Smooth muscle cell (in vitro differentiated cells): ENCODE measurements at regions not wholly inside any gene's neighbourhood (a gene's known extent, or its start where the extent isn't known, plus 50 kb on each side); places are given as distances from the start of the nearest gene placed in this dataset.

Experiments
- DNase-seq: peaks from one replicate; lab custom pipeline; 2025; ENCODE audit not compliant: unreplicated experiment; lab: John Stamatoyannopoulos, UW
- H2AFZ ChIP-seq: fragments of 200-600 bp; sonication (generic); 2 replicates; pipeline ENCODE4 v1.6.0; 2016; ENCODE audit warnings: antibody characterized with exemption, low read depth, mild to moderate bottlenecking
- H3F3A ChIP-seq: fragments of 200-600 bp; sonication (generic); 2 replicates; pipeline ENCODE4 v1.6.0; 2017; ENCODE audit warnings: antibody characterized with exemption, low read depth
- H3K27ac ChIP-seq: fragments of 200-600 bp; sonication (generic); 2 replicates; pipeline ENCODE4 v1.5.1; 2016; ENCODE audit warnings: low read depth, mild to moderate bottlenecking
- H3K27me3 ChIP-seq: fragments of 200-600 bp; sonication (generic); 2 replicates; pipeline ENCODE4 v1.6.1; 2016; ENCODE audit warnings: low read depth, mild to moderate bottlenecking
- H3K36me3 ChIP-seq: fragments of 200-600 bp; sonication (generic); 2 replicates; pipeline ENCODE4 v1.5.1; 2016; ENCODE audit warnings: low read depth
- H3K4me1 ChIP-seq: fragments of 200-600 bp; sonication (generic); 2 replicates; pipeline ENCODE4 v1.5.1; 2016; ENCODE audit warnings: low read depth
- H3K4me2 ChIP-seq: fragments of 200-600 bp; sonication (generic); 2 replicates; pipeline ENCODE4 v1.6.0; 2016; ENCODE audit warnings: mild to moderate bottlenecking
- H3K4me3 ChIP-seq: fragments of 200-600 bp; sonication (generic); 2 replicates; pipeline ENCODE4 v1.5.1; 2016; ENCODE audit warnings: mild to moderate bottlenecking
- H3K79me2 ChIP-seq: fragments of 200-600 bp; sonication (generic); 2 replicates; pipeline ENCODE4 v1.6.0; 2016; ENCODE audit warnings: low read depth, mild to moderate bottlenecking
- H3K9ac ChIP-seq: fragments of 200-600 bp; sonication (generic); 2 replicates; pipeline ENCODE4 v1.6.0; 2016; ENCODE audit warnings: low read depth
- H3K9me3 ChIP-seq: fragments of 200-600 bp; sonication (generic); replicated peaks from 2 replicates; pipeline ENCODE4 v1.5.1; 2016; ENCODE audit warnings: low read depth
- H4K20me1 ChIP-seq: fragments of 200-600 bp; sonication (generic); 2 replicates; pipeline ENCODE4 v1.6.0; 2016; ENCODE audit warnings: low read depth
- CTCF ChIP-seq: fragments of 200-600 bp; sonication (generic); IDR thresholded peaks from 2 replicates; pipeline ENCODE4 v1.5.1; 2017; ENCODE audit warnings: borderline replicate concordance, mild to moderate bottlenecking, antibody characterized with exemption; ENCODE audit not compliant: insufficient read depth, poor library complexity, severe bottlenecking
- WGBS: methylation state at CpG from one replicate; pipeline ENCODE4 v1.1.7; 2016; ENCODE audit warnings: low lambda C conversion rate; 5-methylcytosine and 5-hydroxymethylcytosine counted together

GRCh38 chr14:29062466-29062865, 295.9 kb downstream of the FOXG1 start:
- no peak for TF ChIP-seq CTCF

DNA sequence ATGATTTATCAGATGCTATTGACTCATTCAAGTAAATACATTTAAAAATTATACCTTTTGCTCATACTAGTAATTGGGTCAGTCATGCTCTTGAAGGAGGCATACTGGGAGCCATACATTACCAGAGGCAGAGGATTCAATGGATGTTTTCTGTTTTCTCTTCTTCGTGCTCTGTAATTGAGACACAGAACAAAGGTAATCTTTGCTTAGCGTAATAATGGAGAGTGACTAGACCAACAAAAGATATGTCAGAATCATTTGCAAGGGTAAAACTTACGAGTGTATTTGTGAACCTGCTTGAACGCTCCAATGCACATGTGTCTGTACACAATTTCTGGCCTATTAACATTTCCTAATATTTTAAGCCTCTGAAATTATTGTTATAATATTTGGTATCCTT, 296.4 kb downstream of the FOXG1 start:
- no peak for TF ChIP-seq CTCF
- H3K4me1 ChIP-seq = no peaks in the 10 kb centered on the region

More at GRCh38 chr14:29062466-29062865, 295.9 kb downstream of the FOXG1 start:
- WGBS = 82% methylated on average over 6 of the region's 6 CpGs
- Histone ChIP-seq H3K9ac (no peak overlapping the region), H3K36me3 (no peaks in the 10 kb centered on the region), H3K9me3 (no peaks in the 10 kb centered on the region), H4K20me1 (no peaks in the 10 kb centered on the region), H3K27me3 (no peaks in the 10 kb centered on the region), H3K4me2 (no peak overlapping the region), H2AFZ (no peak overlapping the region), H3K27ac (no peak overlapping the region), H3K4me3 (no peak overlapping the region), H3K79me2 (no peaks in the 10 kb centered on the region), H3K4me1 (no peaks in the 10 kb centered on the region), H3F3A (no peaks in the 10 kb centered on the region)
- DNase-seq = no peak

DNA sequence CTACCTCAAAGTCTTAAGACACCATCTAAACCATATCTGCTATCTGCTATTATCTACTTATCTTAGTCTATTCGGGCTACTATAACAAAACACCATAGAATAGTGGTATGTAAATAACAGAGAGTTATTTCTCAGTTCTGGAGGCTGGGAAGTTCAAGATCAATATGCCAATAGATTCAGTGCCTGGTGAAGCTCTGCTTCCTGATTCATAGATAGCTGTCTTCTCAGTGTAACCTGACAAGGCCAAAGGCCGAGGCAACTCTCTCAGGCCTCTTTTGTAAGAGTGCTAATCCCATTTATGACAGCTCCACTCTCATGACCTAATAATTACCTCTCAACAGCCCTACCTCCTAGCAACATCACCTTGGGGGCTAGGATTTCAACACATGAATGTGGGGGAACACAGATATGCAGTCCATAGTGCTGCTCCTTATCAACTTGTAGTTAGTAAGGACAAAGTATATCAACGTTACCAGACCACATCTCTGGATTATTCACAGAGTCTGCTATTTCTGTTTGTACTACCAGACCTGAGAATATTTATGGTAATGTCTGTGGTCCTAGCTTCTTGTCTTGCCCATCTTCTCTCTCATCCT, 297.8 kb downstream of the FOXG1 start:
- H3F3A ChIP-seq = no peaks in the 10 kb centered on the region
- H3K4me3 ChIP-seq = no peak overlapping the region
- no peaks in the 10 kb centered on the region for H3K4me1 ChIP-seq
- 74% methylated on average over 3 of the region's 3 CpGs for WGBS
- no peak for DNase-seq
- H3K27me3 ChIP-seq = no peaks in the 10 kb centered on the region
- no peak for TF ChIP-seq CTCF
- no peak overlapping the region for H2AFZ ChIP-seq
- H3K36me3 ChIP-seq = no peaks in the 10 kb centered on the region
- H4K20me1 ChIP-seq = no peaks in the 10 kb centered on the region
- H3K9ac ChIP-seq = no peak overlapping the region
- H3K79me2 ChIP-seq = no peaks in the 10 kb centered on the region
- no peak overlapping the region for H3K4me2 ChIP-seq
- no peaks in the 10 kb centered on the region for H3K9me3 ChIP-seq
- H3K27ac ChIP-seq = no peak overlapping the region

More for the DNA sequence above, 296.4 kb downstream of the FOXG1 start:
- Histone ChIP-seq H3K4me2 (no peak overlapping the region), H3F3A (no peaks in the 10 kb centered on the region), H3K27ac (no peak overlapping the region), H3K36me3 (no peaks in the 10 kb centered on the region), H2AFZ (no peak overlapping the region), H4K20me1 (no peaks in the 10 kb centered on the region), H3K9ac (no peak overlapping the region), H3K9me3 (no peaks in the 10 kb centered on the region), H3K27me3 (no peaks in the 10 kb centered on the region), H3K4me3 (no peak overlapping the region), H3K79me2 (no peaks in the 10 kb centered on the region)
- 82% methylated on average over 4 of the region's 4 CpGs for WGBS
- no peak for DNase-seq

DNA sequence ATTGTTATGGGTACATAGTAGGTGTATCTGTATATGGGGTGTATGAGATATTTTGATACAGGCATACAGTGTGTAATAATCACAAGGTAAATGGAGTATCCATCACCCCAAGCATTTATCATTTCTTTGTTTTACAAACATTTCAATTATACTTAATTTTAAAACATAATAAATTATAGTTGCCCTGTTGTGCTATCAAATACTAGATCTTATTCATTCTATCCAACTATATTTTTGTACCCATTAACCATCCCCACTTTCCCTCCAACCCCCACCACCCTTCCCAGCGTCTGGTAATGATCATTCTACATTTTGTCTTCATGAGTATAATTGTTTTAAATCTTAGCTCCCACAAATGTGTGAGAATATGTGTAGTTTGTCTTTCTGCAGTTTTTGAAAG, 302.6 kb downstream of the FOXG1 start:
- no peaks in the 10 kb centered on the region for H4K20me1 ChIP-seq
- 88% methylated on average over 1 of the region's 1 CpG for WGBS
- H3K27me3 ChIP-seq = no peaks in the 10 kb centered on the region
- TF ChIP-seq CTCF = no peak
- no peak overlapping the region for H3K4me3 ChIP-seq
- H3K9ac ChIP-seq = no peak overlapping the region
- no peaks in the 10 kb centered on the region for H3K9me3 ChIP-seq
- H3K79me2 ChIP-seq = no peaks in the 10 kb centered on the region
- no peak overlapping the region for H2AFZ ChIP-seq
- H3F3A ChIP-seq = no peaks in the 10 kb centered on the region
- no peak for DNase-seq
- H3K36me3 ChIP-seq = no peaks in the 10 kb centered on the region
- H3K4me2 ChIP-seq = no peak overlapping the region
- no peak overlapping the region for H3K27ac ChIP-seq
- no peaks in the 10 kb centered on the region for H3K4me1 ChIP-seq
